Body of pancreas (tissue), 4 donors: ENCODE measurements at regions not wholly inside any gene's neighbourhood (a gene's known extent, or its start where the extent isn't known, plus 50 kb on each side); places are given as distances from the start of the nearest gene placed in this dataset.
A peak's percentile ranks its signal among the peaks of the same experiment; 100 is the strongest.

Experiments
- ATAC-seq: fragments of 150-250 bp; one replicate; pipeline ENCODE4 v1.9.1; 2016
- DNase-seq, 4 donors: peaks; one replicate each; pipeline ENCODE4 v3.0.0-alpha.2; 2019
- H3K27ac ChIP-seq, 4 donors: fragments of 200-600 bp; sonication (generic); 1 replicate in 3 of 4; 2 replicates in 1 of 4; pipeline versions ENCODE4 v1.5.1 to v1.6.1; 2016 to 2019; ENCODE audit warnings: mild to moderate bottlenecking in 1 of 4, mixed read lengths in 1 of 4, moderate library complexity in 1 of 4
- H3K27me3 ChIP-seq, 2 donors: fragments of 200-600 bp; sonication (generic); one replicate each; pipeline ENCODE4 v1.6.0; 2016; ENCODE audit warnings: mild to moderate bottlenecking in 1 of 2
- H3K36me3 ChIP-seq, 2 donors: fragments of 200-600 bp; sonication (generic); replicated peaks in 1 of 2; 2 replicates each; pipeline ENCODE4 v1.5.1; 2016; ENCODE audit warnings: low read depth in 2 of 2; ENCODE audit not compliant: insufficient read depth in 1 of 2
- H3K4me1 ChIP-seq: fragments of 200-600 bp; sonication (generic); one replicate; pipeline ENCODE4 v1.6.0; 2016
- H3K4me3 ChIP-seq, 2 donors: fragments of 200-600 bp; sonication (generic); 1 replicate in 1 of 2; 2 replicates in 1 of 2; pipeline ENCODE4 v1.5.1; 2016 to 2019
- H3K9me3 ChIP-seq, 3 donors: fragments of 200-600 bp; sonication (generic); 1 replicate in 2 of 3; 2 replicates in 1 of 3; pipeline ENCODE4 v1.5.1; 2016
- POLR2A ChIP-seq, 3 donors: fragments of 450-650 bp; IDR thresholded peaks; one replicate each; pipeline ENCODE4 v1.6.1; 2016; ENCODE audit warnings: antibody characterized with exemption in 3 of 3, mild to moderate bottlenecking in 2 of 3
- WGBS, 2 donors: methylation state at CpG; one replicate each; pipeline ENCODE4 v1.1.5; 2017; 5-methylcytosine and 5-hydroxymethylcytosine counted together
- intact Hi-C: fragments of 100-400 bp; cut with DNase I; formaldehyde crosslinking; loops from one replicate; pipeline ENCODE4 v1.15.1; 2023
- TF ChIP-seq, protein P1 (sequence below), 7 experiments: fragments of 450-650 bp in 4 of 7; fragments of 200-600 bp in 3 of 7; sonication (generic) in 3 of 7; IDR thresholded peaks; one replicate each; pipeline ENCODE4 v1.5.1; 2016 to 2019; ENCODE audit warnings: antibody characterized with exemption in 7 of 7

GRCh38 chr1:228807904-228808605 is 72.8 kb downstream of the RHOU start:
- peaks cover 4% of the 10 kb centered on the region for H3K4me1 ChIP-seq
- no peaks in the 10 kb centered on the region for H3K27me3 ChIP-seq
- ATAC-seq (no peak), DNase-seq (no peak)
- no peaks in the 10 kb centered on the region for H3K9me3 ChIP-seq
- TF ChIP-seq, protein P1, sequence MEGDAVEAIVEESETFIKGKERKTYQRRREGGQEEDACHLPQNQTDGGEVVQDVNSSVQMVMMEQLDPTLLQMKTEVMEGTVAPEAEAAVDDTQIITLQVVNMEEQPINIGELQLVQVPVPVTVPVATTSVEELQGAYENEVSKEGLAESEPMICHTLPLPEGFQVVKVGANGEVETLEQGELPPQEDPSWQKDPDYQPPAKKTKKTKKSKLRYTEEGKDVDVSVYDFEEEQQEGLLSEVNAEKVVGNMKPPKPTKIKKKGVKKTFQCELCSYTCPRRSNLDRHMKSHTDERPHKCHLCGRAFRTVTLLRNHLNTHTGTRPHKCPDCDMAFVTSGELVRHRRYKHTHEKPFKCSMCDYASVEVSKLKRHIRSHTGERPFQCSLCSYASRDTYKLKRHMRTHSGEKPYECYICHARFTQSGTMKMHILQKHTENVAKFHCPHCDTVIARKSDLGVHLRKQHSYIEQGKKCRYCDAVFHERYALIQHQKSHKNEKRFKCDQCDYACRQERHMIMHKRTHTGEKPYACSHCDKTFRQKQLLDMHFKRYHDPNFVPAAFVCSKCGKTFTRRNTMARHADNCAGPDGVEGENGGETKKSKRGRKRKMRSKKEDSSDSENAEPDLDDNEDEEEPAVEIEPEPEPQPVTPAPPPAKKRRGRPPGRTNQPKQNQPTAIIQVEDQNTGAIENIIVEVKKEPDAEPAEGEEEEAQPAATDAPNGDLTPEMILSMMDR (IDR thresholded peaks at IDR 0.05), result no peak
- TF ChIP-seq POLR2A (IDR thresholded peaks at IDR 0.05), result no peak
- no peak overlapping the region for H3K27ac ChIP-seq
- 69 to 75% methylated on average over 7 of the region's 7 CpGs for WGBS, 2 donors
- H3K36me3 ChIP-seq, result no peaks in the 10 kb centered on the region
- intact Hi-C loops, result no loop called here
- no peak overlapping the region for H3K4me3 ChIP-seq

DNA sequence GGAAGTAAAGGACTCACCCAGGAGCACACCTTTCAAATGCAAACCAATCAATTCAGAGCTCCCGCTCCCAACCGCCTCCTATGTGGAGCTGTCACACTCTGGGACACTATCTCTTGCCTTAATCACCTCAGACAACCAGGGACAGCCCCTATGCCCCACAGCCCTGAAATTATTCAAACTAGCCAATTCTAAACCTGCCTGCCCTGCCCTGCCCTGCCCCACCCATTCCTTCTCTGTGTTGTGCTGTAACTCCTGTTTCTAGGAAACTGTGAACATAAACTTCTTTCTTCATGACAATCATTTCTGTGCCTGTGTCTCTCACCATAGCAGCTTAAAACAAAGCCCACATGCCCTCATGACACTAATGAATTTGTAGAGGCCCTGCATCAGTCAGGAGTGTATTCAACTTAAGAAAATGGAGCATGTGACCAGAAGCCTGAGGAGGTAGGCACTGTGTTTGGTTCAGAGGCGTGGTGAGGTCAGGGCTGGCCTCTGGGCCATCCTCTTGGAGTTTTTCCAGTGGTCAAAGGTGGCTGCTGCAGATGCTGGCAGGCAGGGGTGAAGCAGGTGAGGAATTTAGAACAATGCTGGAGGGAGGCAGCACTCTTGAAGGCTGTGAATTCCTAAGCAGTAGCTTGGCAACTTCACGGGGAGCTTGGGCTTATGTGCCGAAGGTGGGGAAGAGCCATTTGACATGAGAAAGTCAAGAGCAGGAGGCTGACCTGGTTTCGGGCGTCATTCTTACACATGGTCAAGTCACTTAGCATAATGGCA is 74.5 kb downstream of the RHOU start:
- WGBS, 2 donors, result 86 to 92% methylated on average over 7 of the region's 7 CpGs
- TF ChIP-seq, protein P1 (IDR thresholded peaks at IDR 0.05), result no peak
- no peak for TF ChIP-seq POLR2A (IDR thresholded peaks at IDR 0.05)
- Histone ChIP-seq H3K27me3 (no peaks in the 10 kb centered on the region), H3K36me3 (no peaks in the 10 kb centered on the region), H3K27ac (no peak overlapping the region), H3K4me3 (no peak overlapping the region), H3K9me3 (no peaks in the 10 kb centered on the region), H3K4me1 (peaks cover 4% of the 10 kb centered on the region)
- intact Hi-C loops, result no loop called here
- ATAC-seq, result peak; percentile 34
- no peak for DNase-seq

GRCh38 chr1:228810395-228810758 is 75.1 kb downstream of the RHOU start:
- no peaks in the 10 kb centered on the region for H3K36me3 ChIP-seq
- ATAC-seq (no peak), DNase-seq (no peak)
- intact Hi-C loops, result no loop called here
- H3K27ac ChIP-seq, result no peak overlapping the region
- H3K9me3 ChIP-seq, result no peaks in the 10 kb centered on the region
- H3K4me3 ChIP-seq, result no peak overlapping the region
- H3K27me3 ChIP-seq, result no peaks in the 10 kb centered on the region
- H3K4me1 ChIP-seq, result peaks cover 4% of the 10 kb centered on the region
- no peak for TF ChIP-seq POLR2A (IDR thresholded peaks at IDR 0.05)
- TF ChIP-seq, protein P1 (IDR thresholded peaks at IDR 0.05), result no peak

DNA sequence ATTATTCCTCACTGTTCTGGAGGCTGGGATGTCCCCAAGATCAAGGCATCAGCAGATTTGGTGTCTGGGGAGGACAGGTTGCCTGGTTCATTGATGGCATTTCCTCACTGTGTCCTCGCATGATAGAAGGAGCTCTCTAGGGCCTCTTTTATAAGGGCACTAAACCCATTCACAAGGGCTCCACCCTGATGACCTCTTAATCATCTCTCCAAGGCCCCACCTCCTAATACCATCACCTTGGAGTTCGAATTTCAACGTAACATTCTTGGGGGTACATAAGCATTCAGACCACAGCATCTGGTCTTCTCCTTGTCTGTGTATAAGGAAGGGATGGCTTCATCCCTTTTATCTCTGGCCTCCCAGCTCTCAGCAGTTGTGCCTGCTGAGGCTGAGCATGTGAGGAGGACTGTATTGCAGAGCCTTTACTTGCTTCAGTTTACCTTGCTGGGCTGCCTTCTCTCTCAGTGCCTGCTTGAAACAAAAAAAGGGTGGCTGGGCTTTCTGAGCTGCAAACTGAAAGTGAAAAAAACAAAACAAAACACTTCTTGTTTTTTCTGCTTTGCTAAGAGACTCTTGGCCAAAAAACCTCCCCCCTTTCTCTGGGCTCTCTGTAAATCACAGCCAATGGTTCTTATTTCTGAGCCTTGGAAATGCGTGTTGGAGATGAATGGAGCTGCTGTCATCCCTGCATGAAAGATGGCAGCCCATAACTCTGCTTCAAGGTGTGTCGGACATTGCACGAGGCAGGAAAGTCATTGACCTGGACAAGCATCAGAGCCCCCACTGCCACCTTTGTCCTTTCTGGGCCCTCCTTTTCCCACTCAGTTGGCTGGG is 75.8 kb downstream of the RHOU start:
- Histone ChIP-seq H3K27me3 (no peaks in the 10 kb centered on the region), H3K4me3 (no peak overlapping the region), H3K4me1 (peaks cover 4% of the 10 kb centered on the region), H3K27ac (peak overlapping the region in 1 of 4 donors; percentile 24), H3K36me3 (no peaks in the 10 kb centered on the region), H3K9me3 (no peaks in the 10 kb centered on the region)
- 80% methylated on average over 5 to 6 of the region's 6 CpGs for WGBS, 2 donors
- ATAC-seq (no peak), DNase-seq (no peak)
- TF ChIP-seq, protein P1 (IDR thresholded peaks at IDR 0.05), result no peak
- no peak for TF ChIP-seq POLR2A (IDR thresholded peaks at IDR 0.05)
- intact Hi-C loops, result no loop called here
